ENCODE measurements at regions not wholly inside any gene's neighbourhood (a gene's known extent, or its start where the extent isn't known, plus 50 kb on each side); places are given as distances from the start of the nearest gene placed in this dataset.
"Not testable (repeated sequence)": the region's sequence is repeated elsewhere in the genome, so short reads cannot be mapped to it uniquely, and the experiment has no call there.

- in situ Hi-C loops (cut with MboI; ENCODE audit: low sequenced_read_pairs): no loop called here
- no TSS peak for BruUV-seq (replicated peaks)
- POLR2A ChIA-PET (ENCODE audit: unreplicated experiment): no interaction called here
- no CpG with 5 or more reads among the region's 1 CpG for WGBS, 2 experiments (ENCODE audit: extremely low coverage in 2 of 2, insufficient read length in 1 of 2)
- Histone ChIP-seq H2AK5ac (ENCODE audit: low read depth, low read length) (no peak overlapping the region), H3K27ac (ENCODE audit: insufficient read depth, low read length) (no peak overlapping the region), H3K4me3 (ENCODE audit: insufficient read depth, low read depth, low read length) (no peak overlapping the region), H2BK5ac (ENCODE audit: low read depth, low read length, poor library complexity, severe bottlenecking) (no peak overlapping the region), H2BK20ac (ENCODE audit: low read depth, low read length) (no peak overlapping the region), H3K9ac (ENCODE audit: low read depth, low read length) (no peak overlapping the region), H3K18ac (ENCODE audit: low read depth, low read length) (no peak overlapping the region), H3K27me3 (ENCODE audit: control insufficient read depth, insufficient read depth, low read length) (no peaks in the 10 kb centered on the region), H3K36me3 (ENCODE audit: control insufficient read depth, insufficient read depth, low read length) (no peaks in the 10 kb centered on the region), H2AK9ac (replicated peaks; ENCODE audit: low read depth, low read length, poor library complexity) (no peak overlapping the region), H3K4me1 (ENCODE audit: control insufficient read depth, insufficient read depth, low read length) (no peaks in the 10 kb centered on the region), H2AFZ (replicated peaks; ENCODE audit: low read length, poor library complexity) (no peak overlapping the region), H2BK15ac (ENCODE audit: low read depth, low read length) (no peak overlapping the region), H2BK120ac (ENCODE audit: low read depth, low read length) (no peak overlapping the region), H3K23ac (ENCODE audit: low read depth, low read length) (no peak overlapping the region), H4K8ac (ENCODE audit: low read depth in 2 of 2, low read length in 2 of 2) (no peak overlapping the region), H4K91ac (ENCODE audit: insufficient read depth, low read depth, low read length) (no peak overlapping the region), H4K5ac (ENCODE audit: low read depth, low read length) (no peak overlapping the region), H3K4me2 (ENCODE audit: low read depth, low read length) (no peak overlapping the region), H3K79me1 (ENCODE audit: low read depth in 1 of 2, low read length in 2 of 2) (no peaks in the 10 kb centered on the region), H3K9me3 (ENCODE audit: control insufficient read depth, insufficient read depth, low read length) (no peaks in the 10 kb centered on the region), H3K4ac (ENCODE audit: low read depth, low read length) (no peak overlapping the region), H3K56ac (ENCODE audit: extremely low read depth, insufficient read depth, low read length) (no peak overlapping the region), H3K9me1 (ENCODE audit: insufficient read depth, low read length) (no peaks in the 10 kb centered on the region), H3K14ac (replicated peaks; ENCODE audit: low read depth, low read length) (no peak overlapping the region), H4K20me1 (ENCODE audit: insufficient read depth, low read length) (no peaks in the 10 kb centered on the region)
- intact Hi-C loops (cut with micrococcal nuclease): no loop called here
- CTCF ChIA-PET: no interaction called here
- dilution Hi-C loops (cut with HindIII; ENCODE audit: low sequenced_read_pairs, unreplicated experiment): no loop called here
- no peak for DNase-seq
- TF ChIP-seq MXI1 (IDR thresholded peaks at IDR 0.05; ENCODE audit: borderline replicate concordance, low read depth, low read length) (no peak), RAD21 (IDR thresholded peaks at IDR 0.05; ENCODE audit: low read length) (no peak), BHLHE40 (IDR thresholded peaks at IDR 0.05; ENCODE audit: low read depth, low read length) (no peak), NFE2L2 (IDR thresholded peaks at IDR 0.05; ENCODE audit: low read depth, low read length) (no peak), CHD1 (IDR thresholded peaks at IDR 0.05; ENCODE audit: low read depth, low read length) (no peak), FOS (IDR thresholded peaks at IDR 0.05; ENCODE audit: low read depth, low read length) (no peak)
- TF ChIP-seq, protein P1, sequence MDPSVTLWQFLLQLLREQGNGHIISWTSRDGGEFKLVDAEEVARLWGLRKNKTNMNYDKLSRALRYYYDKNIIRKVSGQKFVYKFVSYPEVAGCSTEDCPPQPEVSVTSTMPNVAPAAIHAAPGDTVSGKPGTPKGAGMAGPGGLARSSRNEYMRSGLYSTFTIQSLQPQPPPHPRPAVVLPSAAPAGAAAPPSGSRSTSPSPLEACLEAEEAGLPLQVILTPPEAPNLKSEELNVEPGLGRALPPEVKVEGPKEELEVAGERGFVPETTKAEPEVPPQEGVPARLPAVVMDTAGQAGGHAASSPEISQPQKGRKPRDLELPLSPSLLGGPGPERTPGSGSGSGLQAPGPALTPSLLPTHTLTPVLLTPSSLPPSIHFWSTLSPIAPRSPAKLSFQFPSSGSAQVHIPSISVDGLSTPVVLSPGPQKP (IDR thresholded peaks at IDR 0.05; ENCODE audit: borderline replicate concordance, low read depth, low read length): no peak
- no peak for ATAC-seq (ENCODE audit: low read depth)
Observed at GRCh38 chr4:128675083-128675482, 134.4 kb upstream of the JADE1 start.

DNA sequence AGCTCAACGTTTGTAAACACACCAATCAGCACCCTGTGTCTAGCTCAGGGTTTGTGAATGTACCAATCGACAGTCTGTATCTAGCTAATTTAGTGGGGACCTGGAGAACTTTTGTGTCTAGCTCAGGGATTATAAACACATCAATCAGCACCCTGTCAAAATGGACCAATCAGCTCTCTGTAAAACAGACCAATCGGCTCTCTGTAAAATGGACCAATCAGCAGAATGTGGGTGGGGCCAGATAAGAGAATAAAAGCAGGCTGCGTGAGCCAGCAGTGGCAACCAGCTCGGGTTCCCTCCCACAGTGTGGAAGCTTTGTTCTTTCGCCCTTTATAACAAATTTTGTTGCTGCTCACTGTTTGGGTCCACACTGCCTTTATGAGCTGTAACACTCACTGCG lies 136.3 kb upstream of the JADE1 start:
- dilution Hi-C loops (cut with HindIII; ENCODE audit: low sequenced_read_pairs, unreplicated experiment); H3K9me1 ChIP-seq (ENCODE audit: insufficient read depth, low read length); H4K8ac ChIP-seq (ENCODE audit: low read depth in 2 of 2, low read length in 2 of 2); H2AK5ac ChIP-seq (ENCODE audit: low read depth, low read length); ATAC-seq (ENCODE audit: low read depth); H3K27me3 ChIP-seq (ENCODE audit: control insufficient read depth, insufficient read depth, low read length); H2AK9ac ChIP-seq (replicated peaks; ENCODE audit: low read depth, low read length, poor library complexity); H4K91ac ChIP-seq (ENCODE audit: insufficient read depth, low read depth, low read length); H3K4me3 ChIP-seq (ENCODE audit: insufficient read depth, low read depth, low read length); intact Hi-C loops (cut with micrococcal nuclease); H3K18ac ChIP-seq (ENCODE audit: low read depth, low read length); H3K4me1 ChIP-seq (ENCODE audit: control insufficient read depth, insufficient read depth, low read length); H3K23ac ChIP-seq (ENCODE audit: low read depth, low read length); H3K4ac ChIP-seq (ENCODE audit: low read depth, low read length); H3K27ac ChIP-seq (ENCODE audit: insufficient read depth, low read length); in situ Hi-C loops (cut with MboI; ENCODE audit: low sequenced_read_pairs); H3K4me2 ChIP-seq (ENCODE audit: low read depth, low read length); H2BK20ac ChIP-seq (ENCODE audit: low read depth, low read length); H2BK5ac ChIP-seq (ENCODE audit: low read depth, low read length, poor library complexity, severe bottlenecking); H2BK120ac ChIP-seq (ENCODE audit: low read depth, low read length); BruUV-seq (replicated peaks); H2BK15ac ChIP-seq (ENCODE audit: low read depth, low read length); H3K14ac ChIP-seq (replicated peaks; ENCODE audit: low read depth, low read length); H4K20me1 ChIP-seq (ENCODE audit: insufficient read depth, low read length); H3K79me1 ChIP-seq (ENCODE audit: low read depth in 1 of 2, low read length in 2 of 2); H3K36me3 ChIP-seq (ENCODE audit: control insufficient read depth, insufficient read depth, low read length); DNase-seq; H3K9me3 ChIP-seq (ENCODE audit: control insufficient read depth, insufficient read depth, low read length); H2AFZ ChIP-seq (replicated peaks; ENCODE audit: low read length, poor library complexity); H3K9ac ChIP-seq (ENCODE audit: low read depth, low read length); H3K56ac ChIP-seq (ENCODE audit: extremely low read depth, insufficient read depth, low read length); POLR2A ChIA-PET (ENCODE audit: unreplicated experiment); H4K5ac ChIP-seq (ENCODE audit: low read depth, low read length): not testable (repeated sequence)
- CTCF ChIA-PET: interaction anchor here (0.7 kb wide), 1 partner anchor 9 kb away, joined by 4 read pairs; no protein-coding TSS in a partner anchor
- WGBS, 2 experiments (ENCODE audit: extremely low coverage in 2 of 2, insufficient read length in 1 of 2): 100% methylated on average over 1 of the region's 7 CpGs; no CpG with 5 or more reads in 1 of the 2 experiments

All from IMR-90 (cell line).